CD4-positive, alpha-beta memory T cell (primary cell): ENCODE measurements at regions not wholly inside any gene's neighbourhood (a gene's known extent, or its start where the extent isn't known, plus 50 kb on each side); places are given as distances from the start of the nearest gene placed in this dataset.
"Not testable (repeated sequence)": the region's sequence is repeated elsewhere in the genome, so short reads cannot be mapped to it uniquely, and the experiment has no call there.

Experiments
- CTCF ChIA-PET: fragments of 350-600 bp; sonication (Branson Sonifier 250); formaldehyde crosslinking; loops from one replicate; lab custom pipeline; 2021; ENCODE audit warnings: inconsistent platforms; ENCODE audit not compliant: partially characterized antibody; lab: Charles Lee
- POLR2A ChIA-PET: fragments of 350-600 bp; sonication (Branson Sonifier 250); formaldehyde crosslinking; loops from one replicate; lab custom pipeline; 2021; ENCODE audit not compliant: partially characterized antibody; lab: Charles Lee
- DNase-seq, 5 donors: peaks; one replicate each; pipeline versions ENCODE4 v3.0.0 to v3.0.0-alpha.2; 2020 to 2022; ENCODE audit warnings: mixed read lengths in 1 of 5
- H3K27ac ChIP-seq: one replicate; pipeline ENCODE4 v1.7.0; 2013; ENCODE audit warnings: low read depth, low read length
- H3K27me3 ChIP-seq: 2 replicates; pipeline ENCODE4 v1.7.0; 2013; ENCODE audit warnings: mild to moderate bottlenecking, low read length, moderate library complexity; ENCODE audit not compliant: insufficient read depth
- H3K36me3 ChIP-seq: 2 replicates; pipeline ENCODE4 v1.7.0; 2013; ENCODE audit warnings: mild to moderate bottlenecking, low read length, moderate library complexity; ENCODE audit not compliant: insufficient read depth
- H3K4me1 ChIP-seq: 2 replicates; pipeline ENCODE4 v1.7.0; 2013; ENCODE audit warnings: mild to moderate bottlenecking, low read length, moderate library complexity; ENCODE audit not compliant: insufficient read depth
- H3K4me3 ChIP-seq, 2 donors: one replicate each; pipeline ENCODE4 v1.7.0; 2013; ENCODE audit warnings: low read length in 2 of 2, mild to moderate bottlenecking in 1 of 2
- H3K9me3 ChIP-seq, 2 donors: one replicate each; pipeline ENCODE4 v1.7.0; 2013; ENCODE audit warnings: low read length in 2 of 2, control low read depth in 1 of 2; ENCODE audit not compliant: control insufficient read depth in 1 of 2
- H3K27ac Mint-ChIP-seq, 7 donors: one replicate each; pipeline ENCODE4 v1.8.0; 2020 to 2021; ENCODE audit warnings: mixed read lengths in 7 of 7, mild to moderate bottlenecking in 6 of 7, inconsistent platforms in 3 of 7, moderate library complexity in 3 of 7
- H3K27me3 Mint-ChIP-seq, 2 donors: one replicate each; pipeline ENCODE4 v1.8.0; 2020 to 2021; ENCODE audit warnings: mixed read lengths in 2 of 2
- H3K36me3 Mint-ChIP-seq, 2 donors: one replicate each; pipeline ENCODE4 v1.8.0; 2020 to 2021; ENCODE audit warnings: mixed read lengths in 2 of 2, inconsistent platforms in 1 of 2, mild to moderate bottlenecking in 1 of 2
- H3K4me1 Mint-ChIP-seq, 4 donors: one replicate each; pipeline ENCODE4 v1.8.0; 2020 to 2021; ENCODE audit warnings: mixed read lengths in 4 of 4, mild to moderate bottlenecking in 1 of 4
- H3K4me3 Mint-ChIP-seq, 8 donors: one replicate each; pipeline ENCODE4 v1.8.0; 2020 to 2021; ENCODE audit warnings: mixed read lengths in 8 of 8, mild to moderate bottlenecking in 7 of 8, moderate library complexity in 6 of 8, inconsistent platforms in 3 of 8
- H3K9me3 Mint-ChIP-seq, 8 donors: one replicate each; pipeline ENCODE4 v1.8.0; 2020 to 2021; ENCODE audit warnings: mixed read lengths in 8 of 8, mild to moderate bottlenecking in 5 of 8, inconsistent platforms in 3 of 8, moderate library complexity in 1 of 8
- intact Hi-C: fragments of 100-400 bp; cut with micrococcal nuclease; formaldehyde crosslinking; loops from one replicate; pipeline ENCODE4 v1.15.1; 2023

GRCh38 chr4:181811550-181811949 lies 431.7 kb upstream of the TENM3 start:
- H3K36me3 Mint-ChIP-seq, CTCF ChIA-PET, H3K4me1 Mint-ChIP-seq, H3K27me3 Mint-ChIP-seq, H3K27ac Mint-ChIP-seq, H3K36me3 ChIP-seq, intact Hi-C loops, H3K4me3 ChIP-seq, H3K27me3 ChIP-seq, H3K9me3 ChIP-seq, DNase-seq, H3K27ac ChIP-seq, POLR2A ChIA-PET, H3K4me3 Mint-ChIP-seq, H3K4me1 ChIP-seq: not testable (repeated sequence)
- H3K9me3 Mint-ChIP-seq = peaks cover 0 to 11% (median 4%) of the 10 kb centered on the region in 8 donors

DNA sequence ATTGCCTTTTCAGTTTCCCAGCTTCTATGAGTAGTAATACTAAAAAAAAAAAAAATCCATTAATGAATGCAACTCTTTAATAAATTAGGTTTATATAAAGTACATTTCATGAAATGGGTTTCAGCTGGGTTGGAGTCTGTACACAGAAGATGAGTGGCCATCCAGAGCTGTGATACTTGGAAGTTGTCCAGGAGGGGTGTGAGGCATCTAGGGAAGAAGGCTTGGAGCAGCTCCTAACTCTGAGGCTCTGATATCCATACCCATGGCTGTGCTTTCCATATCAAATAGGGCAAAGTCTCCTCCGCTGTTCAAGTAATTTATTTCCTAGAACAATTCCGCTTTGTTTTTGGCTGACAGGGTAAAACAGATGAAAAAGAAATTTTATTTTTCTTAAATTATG lies 423.3 kb upstream of the TENM3 start:
- CTCF ChIA-PET = no interaction called here
- no peak overlapping the region for H3K27ac ChIP-seq
- Mint-ChIP-seq H3K9me3 (peaks cover 0 to 7% (median 3%) of the 10 kb centered on the region in 8 donors), H3K4me3 (no peak overlapping the region), H3K36me3 (no peaks in the 10 kb centered on the region), H3K27me3 (no peaks in the 10 kb centered on the region), H3K27ac (no peak overlapping the region), H3K4me1 (no peaks in the 10 kb centered on the region)
- H3K4me1 ChIP-seq = no peaks in the 10 kb centered on the region
- no peaks in the 10 kb centered on the region for H3K9me3 ChIP-seq
- no peak overlapping the region for H3K4me3 ChIP-seq
- no peaks in the 10 kb centered on the region for H3K36me3 ChIP-seq
- POLR2A ChIA-PET = no interaction called here
- H3K27me3 ChIP-seq = no peaks in the 10 kb centered on the region
- no peak for DNase-seq
- intact Hi-C loops = no loop called here

GRCh38 chr4:181820553-181820952 lies 422.6 kb upstream of the TENM3 start:
- no peaks in the 10 kb centered on the region for H3K4me1 Mint-ChIP-seq
- CTCF ChIA-PET = no interaction called here

DNA sequence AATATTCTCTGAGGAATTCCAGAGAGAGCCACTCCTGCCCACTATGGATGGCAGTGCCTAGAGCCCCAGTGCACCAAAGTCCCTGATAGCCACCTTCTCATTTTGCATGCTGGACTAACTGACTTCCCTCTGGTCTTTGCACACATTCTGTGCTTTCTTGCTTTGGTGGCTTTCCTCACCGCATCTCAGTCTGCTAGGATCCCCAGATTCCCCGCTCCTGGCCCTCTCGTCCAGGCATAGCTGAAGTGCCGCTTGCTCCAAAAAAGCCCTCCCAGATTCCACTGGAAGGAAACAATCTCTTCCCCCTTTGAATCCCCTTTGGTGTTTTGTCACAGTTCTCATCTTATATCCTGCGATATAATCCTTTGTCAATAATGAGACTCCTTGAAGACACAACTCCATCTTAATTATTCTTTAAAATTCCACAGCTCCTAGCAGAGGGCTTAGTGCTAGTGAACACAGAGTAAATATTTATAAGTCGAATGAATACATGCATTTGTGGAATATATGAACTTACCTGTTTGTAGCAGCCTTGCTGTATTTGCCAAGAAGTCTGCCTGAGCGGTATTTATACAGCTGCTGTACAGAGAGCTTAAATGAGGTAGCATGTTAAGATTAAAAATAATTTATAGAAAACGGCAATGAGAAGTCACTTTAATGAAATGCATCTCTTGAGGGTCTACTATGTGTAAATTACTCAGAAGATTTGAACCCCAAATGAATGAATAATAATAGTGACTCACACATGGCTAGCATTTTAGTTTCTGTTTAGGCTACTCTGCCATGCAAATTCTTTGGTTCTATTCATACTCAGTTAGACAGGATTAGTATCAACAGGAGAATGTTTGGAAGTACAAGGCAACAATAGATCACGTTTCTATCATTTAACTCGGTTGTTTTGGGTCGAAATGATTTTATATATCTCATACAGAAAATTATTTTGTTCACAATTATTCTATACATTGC lies 421.9 kb upstream of the TENM3 start:
- Mint-ChIP-seq H3K9me3 (peaks cover 0 to 7% (median 3%) of the 10 kb centered on the region in 8 donors), H3K27me3 (no peaks in the 10 kb centered on the region), H3K4me1 (no peaks in the 10 kb centered on the region), H3K4me3 (no peak overlapping the region), H3K27ac (no peak overlapping the region), H3K36me3 (no peaks in the 10 kb centered on the region)
- Histone ChIP-seq H3K9me3 (no peaks in the 10 kb centered on the region), H3K36me3 (no peaks in the 10 kb centered on the region), H3K27me3 (no peaks in the 10 kb centered on the region), H3K4me1 (no peaks in the 10 kb centered on the region), H3K4me3 (no peak overlapping the region), H3K27ac (no peak overlapping the region)
- POLR2A ChIA-PET = no interaction called here
- intact Hi-C loops = no loop called here
- DNase-seq = no peak
- CTCF ChIA-PET = no interaction called here

More at GRCh38 chr4:181820553-181820952, 422.6 kb upstream of the TENM3 start:
- no peaks in the 10 kb centered on the region for H3K27me3 ChIP-seq
- Mint-ChIP-seq H3K9me3 (peaks cover 0 to 7% (median 3%) of the 10 kb centered on the region in 8 donors), H3K27me3 (no peaks in the 10 kb centered on the region), H3K27ac (no peak overlapping the region), H3K4me3 (no peak overlapping the region), H3K36me3 (no peaks in the 10 kb centered on the region)
- H3K36me3 ChIP-seq = no peaks in the 10 kb centered on the region
- no peaks in the 10 kb centered on the region for H3K4me1 ChIP-seq
- H3K4me3 ChIP-seq = no peak overlapping the region
- intact Hi-C loops = no loop called here
- H3K9me3 ChIP-seq = no peaks in the 10 kb centered on the region
- POLR2A ChIA-PET = no interaction called here
- no peak for DNase-seq
- no peak overlapping the region for H3K27ac ChIP-seq

- CTCF ChIA-PET = no interaction called here
- H3K27ac ChIP-seq = no peak overlapping the region
- Mint-ChIP-seq H3K27me3 (no peaks in the 10 kb centered on the region), H3K4me1 (no peaks in the 10 kb centered on the region), H3K4me3 (no peak overlapping the region), H3K9me3 (peaks cover 0 to 7% (median 3%) of the 10 kb centered on the region in 8 donors), H3K36me3 (no peaks in the 10 kb centered on the region), H3K27ac (no peak overlapping the region)
- no peak overlapping the region for H3K4me3 ChIP-seq
- H3K36me3 ChIP-seq = no peaks in the 10 kb centered on the region
- DNase-seq = no peak
- H3K4me1 ChIP-seq = no peaks in the 10 kb centered on the region
- H3K9me3 ChIP-seq = no peaks in the 10 kb centered on the region
- POLR2A ChIA-PET = no interaction called here
- no peaks in the 10 kb centered on the region for H3K27me3 ChIP-seq
- intact Hi-C loops = no loop called here
Observed at GRCh38 chr4:181822005-181822375, 421.2 kb upstream of the TENM3 start.

DNA sequence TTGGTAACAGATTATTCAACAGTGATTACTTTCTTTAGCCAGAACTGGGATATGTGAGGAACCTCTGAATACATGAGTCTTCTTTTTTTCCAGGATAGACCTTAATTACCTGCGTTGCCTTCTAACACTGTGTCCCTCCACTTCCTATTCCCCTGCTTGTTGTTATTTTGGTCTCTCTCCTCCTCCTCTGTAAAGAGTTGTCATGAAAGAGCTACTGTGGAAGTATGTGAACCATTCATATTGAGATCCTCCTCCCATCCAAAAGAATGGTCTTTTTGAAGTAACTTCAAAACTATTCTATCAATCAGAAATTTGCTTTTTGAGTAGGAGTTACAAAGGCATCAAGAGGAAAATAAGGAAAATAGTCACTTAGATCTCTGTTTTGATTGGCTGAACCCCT lies 420.0 kb upstream of the TENM3 start:
- no peak overlapping the region for H3K4me3 ChIP-seq
- no peaks in the 10 kb centered on the region for H3K4me1 Mint-ChIP-seq
- DNase-seq = no peak
- POLR2A ChIA-PET = no interaction called here
- no peak overlapping the region for H3K4me3 Mint-ChIP-seq
- no peaks in the 10 kb centered on the region for H3K4me1 ChIP-seq
- intact Hi-C loops = no loop called here
- H3K27me3 ChIP-seq = no peaks in the 10 kb centered on the region
- no peaks in the 10 kb centered on the region for H3K36me3 ChIP-seq
- CTCF ChIA-PET = no interaction called here
- no peak overlapping the region for H3K27ac Mint-ChIP-seq
- H3K9me3 ChIP-seq = no peaks in the 10 kb centered on the region
- H3K27ac ChIP-seq = no peak overlapping the region
- no peaks in the 10 kb centered on the region for H3K27me3 Mint-ChIP-seq
- peaks cover 0 to 7% (median 2%) of the 10 kb centered on the region in 8 donors for H3K9me3 Mint-ChIP-seq
- no peaks in the 10 kb centered on the region for H3K36me3 Mint-ChIP-seq

GRCh38 chr4:181823645-181824044 lies 419.6 kb upstream of the TENM3 start:
- H3K36me3 ChIP-seq = no peaks in the 10 kb centered on the region
- DNase-seq = no peak
- H3K4me1 Mint-ChIP-seq = no peaks in the 10 kb centered on the region
- no peaks in the 10 kb centered on the region for H3K36me3 Mint-ChIP-seq
- no peaks in the 10 kb centered on the region for H3K27me3 Mint-ChIP-seq
- H3K27me3 ChIP-seq = no peaks in the 10 kb centered on the region
- CTCF ChIA-PET = no interaction called here
- no peak overlapping the region for H3K4me3 ChIP-seq
- no peak overlapping the region for H3K27ac ChIP-seq
- H3K4me1 ChIP-seq = no peaks in the 10 kb centered on the region
- no peak overlapping the region for H3K4me3 Mint-ChIP-seq
- intact Hi-C loops = no loop called here
- POLR2A ChIA-PET = no interaction called here
- H3K9me3 ChIP-seq = no peaks in the 10 kb centered on the region
- H3K9me3 Mint-ChIP-seq = peaks cover 0 to 7% (median 4%) of the 10 kb centered on the region in 8 donors
- no peak overlapping the region for H3K27ac Mint-ChIP-seq
